Activated CD4-positive, alpha-beta memory T cell treated with anti-CD3 and anti-CD28 coated beads for 36 hours (primary cell): ENCODE measurements at regions not wholly inside any gene's neighbourhood (a gene's known extent, or its start where the extent isn't known, plus 50 kb on each side); places are given as distances from the start of the nearest gene placed in this dataset.

Experiments
- CTCF ChIA-PET: fragments of 350-600 bp; sonication (Branson Sonifier 250); formaldehyde crosslinking; loops from one replicate; lab custom pipeline; 2021; ENCODE audit warnings: antibody characterized with exemption, inconsistent platforms; lab: Charles Lee
- POLR2A ChIA-PET: fragments of 350-600 bp; sonication (Branson Sonifier 250); formaldehyde crosslinking; loops from one replicate; lab custom pipeline; 2021; ENCODE audit warnings: antibody characterized with exemption; lab: Charles Lee
- DNase-seq: peaks from one replicate; pipeline ENCODE4 v3.0.0-alpha.2; 2020
- H3K27ac Mint-ChIP-seq: one replicate; pipeline ENCODE4 v1.8.0; 2021; ENCODE audit warnings: mixed read lengths
- H3K27me3 Mint-ChIP-seq: one replicate; pipeline ENCODE4 v1.8.0; 2021; ENCODE audit warnings: mixed read lengths
- H3K36me3 Mint-ChIP-seq: one replicate; pipeline ENCODE4 v1.8.0; 2021; ENCODE audit warnings: mixed read lengths
- H3K4me1 Mint-ChIP-seq: one replicate; pipeline ENCODE4 v1.8.0; 2021; ENCODE audit warnings: low read depth, mixed read lengths
- H3K4me3 Mint-ChIP-seq: one replicate; pipeline ENCODE4 v1.8.0; 2021; ENCODE audit warnings: mild to moderate bottlenecking, mixed read lengths
- H3K9me3 Mint-ChIP-seq: one replicate; pipeline ENCODE4 v1.8.0; 2021; ENCODE audit warnings: mixed read lengths
- intact Hi-C: fragments of 100-400 bp; cut with micrococcal nuclease; formaldehyde crosslinking; loops from one replicate; pipeline ENCODE4 v1.15.1; 2023

- no peak overlapping the region for H3K27ac Mint-ChIP-seq
- H3K36me3 Mint-ChIP-seq: no peaks in the 10 kb centered on the region
- CTCF ChIA-PET: no interaction called here
- H3K4me1 Mint-ChIP-seq: peaks cover 4% of the 10 kb centered on the region
- POLR2A ChIA-PET: no interaction called here
- no peak for DNase-seq
- no peaks in the 10 kb centered on the region for H3K9me3 Mint-ChIP-seq
- H3K27me3 Mint-ChIP-seq: peaks cover 45% of the 10 kb centered on the region
- no peak overlapping the region for H3K4me3 Mint-ChIP-seq
- intact Hi-C loops: no loop called here
Observed at GRCh38 chr11:133787379-133788141, 57.8 kb downstream of the SPATA19 start.

GRCh38 chr11:133785795-133786340, 59.4 kb downstream of the SPATA19 start:
- intact Hi-C loops: no loop called here
- H3K27ac Mint-ChIP-seq: no peak overlapping the region
- CTCF ChIA-PET: no interaction called here
- no peak for DNase-seq
- H3K36me3 Mint-ChIP-seq: no peaks in the 10 kb centered on the region
- POLR2A ChIA-PET: no interaction called here
- peaks cover 4% of the 10 kb centered on the region for H3K4me1 Mint-ChIP-seq
- no peak overlapping the region for H3K4me3 Mint-ChIP-seq
- no peaks in the 10 kb centered on the region for H3K9me3 Mint-ChIP-seq
- H3K27me3 Mint-ChIP-seq: peaks cover 42% of the 10 kb centered on the region

- POLR2A ChIA-PET: no interaction called here
- CTCF ChIA-PET: no interaction called here
Observed at GRCh38 chr11:133784359-133784758, 61.0 kb downstream of the SPATA19 start.

GRCh38 chr11:133782116-133782725, 63.1 kb downstream of the SPATA19 start:
- Mint-ChIP-seq H3K36me3 (no peaks in the 10 kb centered on the region), H3K27me3 (peaks cover 17% of the 10 kb centered on the region), H3K9me3 (no peaks in the 10 kb centered on the region), H3K4me3 (no peak overlapping the region), H3K4me1 (no peaks in the 10 kb centered on the region), H3K27ac (no peak overlapping the region)
- POLR2A ChIA-PET: no interaction called here
- DNase-seq: no peak
- CTCF ChIA-PET: interaction anchor here (1.0 kb wide), 1 partner anchor 39 kb away, joined by 3 read pairs; no protein-coding TSS in a partner anchor
- intact Hi-C loops: no loop called here

More at GRCh38 chr11:133784359-133784758, 61.0 kb downstream of the SPATA19 start:
- Mint-ChIP-seq H3K4me3 (no peak overlapping the region), H3K9me3 (no peaks in the 10 kb centered on the region), H3K36me3 (no peaks in the 10 kb centered on the region), H3K27me3 (peaks cover 31% of the 10 kb centered on the region), H3K4me1 (peaks cover 4% of the 10 kb centered on the region), H3K27ac (no peak overlapping the region)
- no peak for DNase-seq
- intact Hi-C loops: no loop called here

DNA sequence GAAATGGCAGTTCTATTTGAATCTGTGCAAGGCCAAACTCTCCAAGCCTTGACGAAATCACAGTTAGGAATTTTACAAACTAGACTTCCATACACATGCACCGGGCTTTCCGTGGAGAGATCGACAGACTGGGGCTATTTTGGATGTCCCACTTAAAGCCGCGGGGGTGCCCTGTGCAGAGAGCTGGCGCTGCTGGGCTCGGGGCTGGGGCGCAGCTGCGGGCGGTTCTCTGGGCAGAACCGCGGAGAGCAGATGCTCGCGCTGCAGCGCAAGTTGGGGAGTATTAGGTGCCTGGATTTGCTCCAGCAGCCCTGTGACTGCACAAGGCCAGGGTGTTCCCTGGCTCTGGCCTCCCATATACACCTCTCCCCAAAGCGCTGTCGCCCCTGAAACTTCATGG, 67.2 kb downstream of the SPATA19 start:
- peaks cover 3% of the 10 kb centered on the region for H3K27me3 Mint-ChIP-seq
- POLR2A ChIA-PET: no interaction called here
- CTCF ChIA-PET: no interaction called here
- H3K27ac Mint-ChIP-seq: no peak overlapping the region
- intact Hi-C loops: no loop called here
- no peak for DNase-seq
- no peak overlapping the region for H3K4me3 Mint-ChIP-seq
- peaks cover 15% of the 10 kb centered on the region for H3K9me3 Mint-ChIP-seq
- H3K36me3 Mint-ChIP-seq: no peaks in the 10 kb centered on the region
- no peaks in the 10 kb centered on the region for H3K4me1 Mint-ChIP-seq

DNA sequence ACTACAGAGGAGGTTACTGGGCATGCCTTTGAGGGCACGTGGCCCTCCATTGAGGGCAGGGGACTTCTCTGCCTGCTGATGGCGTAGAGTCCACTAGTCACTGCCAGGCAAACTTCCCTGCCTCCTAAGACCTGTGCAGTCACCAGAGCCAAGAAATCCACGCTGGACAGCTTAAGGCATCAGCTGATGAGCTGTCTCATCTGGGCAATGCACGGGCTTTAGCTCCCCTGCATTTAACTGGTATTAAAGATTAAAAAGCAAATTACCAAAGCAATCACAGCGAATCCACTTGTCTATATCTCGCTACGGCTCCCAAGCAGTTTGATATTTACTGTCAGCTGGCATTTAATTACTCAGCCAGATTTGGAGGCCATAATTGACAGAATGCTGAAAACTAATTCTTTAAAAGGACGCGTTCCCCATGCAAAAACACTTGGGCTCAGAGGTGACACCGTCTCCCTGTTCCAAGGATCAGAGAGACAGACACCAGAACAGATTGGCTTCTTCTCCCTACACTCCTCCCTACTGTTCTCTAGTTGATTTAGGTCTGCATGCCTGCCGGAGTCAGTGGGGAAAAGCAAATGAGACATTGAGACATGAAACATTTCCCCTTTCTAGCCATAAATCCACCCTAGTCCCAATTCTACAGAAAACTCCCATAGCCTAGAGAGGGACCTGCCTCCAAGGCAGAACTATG, 68.5 kb downstream of the SPATA19 start:
- Mint-ChIP-seq H3K27ac (no peak overlapping the region), H3K9me3 (peaks cover 15% of the 10 kb centered on the region), H3K36me3 (no peaks in the 10 kb centered on the region), H3K4me1 (no peaks in the 10 kb centered on the region), H3K4me3 (no peak overlapping the region), H3K27me3 (peaks cover 3% of the 10 kb centered on the region)
- DNase-seq: no peak
- POLR2A ChIA-PET: no interaction called here
- CTCF ChIA-PET: no interaction called here
- intact Hi-C loops: no loop called here

DNA sequence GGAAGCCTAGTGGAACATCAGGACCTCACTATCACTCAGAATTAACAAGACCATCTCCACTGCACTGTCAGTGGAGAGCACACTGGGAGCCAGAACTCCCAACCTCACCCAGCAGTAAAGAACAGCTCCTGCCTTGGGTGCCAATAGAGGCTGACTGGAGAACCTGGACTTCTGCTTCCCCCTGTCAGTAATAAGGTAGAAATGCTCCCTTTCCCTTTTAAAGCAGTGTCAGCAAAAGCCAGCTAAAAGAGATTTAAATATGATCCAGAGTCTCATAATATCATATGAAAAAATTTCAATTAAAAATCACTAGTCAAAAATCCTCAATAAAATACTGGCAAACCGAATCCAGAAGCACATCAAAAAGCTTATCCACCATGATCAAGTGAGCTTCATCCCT, 82.8 kb downstream of the SPATA19 start:
- DNase-seq: no peak
- ChIA-PET POLR2A (no interaction called here), CTCF (no interaction called here)
- Mint-ChIP-seq H3K4me1 (no peaks in the 10 kb centered on the region), H3K27me3 (peaks cover 2% of the 10 kb centered on the region), H3K4me3 (no peak overlapping the region), H3K36me3 (no peaks in the 10 kb centered on the region), H3K27ac (no peak overlapping the region), H3K9me3 (peaks cover 4% of the 10 kb centered on the region)
- intact Hi-C loops: no loop called here

- H3K9me3 Mint-ChIP-seq: peaks cover 4% of the 10 kb centered on the region
- H3K4me3 Mint-ChIP-seq: no peak overlapping the region
- POLR2A ChIA-PET: no interaction called here
- H3K36me3 Mint-ChIP-seq: no peaks in the 10 kb centered on the region
- peaks cover 4% of the 10 kb centered on the region for H3K27me3 Mint-ChIP-seq
- H3K27ac Mint-ChIP-seq: no peak overlapping the region
- H3K4me1 Mint-ChIP-seq: no peaks in the 10 kb centered on the region
- no peak for DNase-seq
- CTCF ChIA-PET: no interaction called here
- intact Hi-C loops: no loop called here
Observed at GRCh38 chr11:133753150-133753549, 92.2 kb downstream of the SPATA19 start.

DNA sequence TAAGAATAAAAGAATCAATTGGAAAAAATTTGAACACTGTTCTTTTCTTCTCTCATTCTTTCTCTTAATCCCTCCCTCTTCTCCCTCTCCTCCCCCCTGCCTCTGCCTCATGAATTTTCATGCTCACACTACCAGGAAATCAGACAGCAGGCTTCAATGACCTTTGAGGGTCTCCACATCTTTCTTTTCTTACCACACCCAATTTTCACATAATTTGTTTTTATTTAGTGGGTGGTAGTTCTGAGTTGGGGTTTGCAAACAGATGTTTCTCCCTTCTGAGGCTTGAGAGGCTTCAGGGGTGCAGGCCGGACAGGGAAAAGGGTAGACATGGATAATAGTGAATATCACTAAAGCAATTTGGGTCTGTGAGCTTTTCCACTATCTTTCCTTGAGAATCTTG, 95.5 kb downstream of the SPATA19 start:
- intact Hi-C loops: loop anchor here (10.0 kb wide), 1 partner anchor 765 kb away; no protein-coding TSS in a partner anchor
- Mint-ChIP-seq H3K4me3 (no peak overlapping the region), H3K9me3 (no peaks in the 10 kb centered on the region), H3K27me3 (peaks cover 4% of the 10 kb centered on the region), H3K4me1 (no peaks in the 10 kb centered on the region), H3K36me3 (no peaks in the 10 kb centered on the region), H3K27ac (no peak overlapping the region)
- ChIA-PET CTCF (interaction anchor here (0.8 kb wide), 1 partner anchor 1119 kb away, joined by 3 read pairs; no protein-coding TSS in a partner anchor), POLR2A (no interaction called here)
- DNase-seq: no peak

- no peaks in the 10 kb centered on the region for H3K4me1 Mint-ChIP-seq
- ChIA-PET POLR2A (no interaction called here), CTCF (no interaction called here)
- H3K27me3 Mint-ChIP-seq: peaks cover 2% of the 10 kb centered on the region
- H3K4me3 Mint-ChIP-seq: no peak overlapping the region
- no peaks in the 10 kb centered on the region for H3K9me3 Mint-ChIP-seq
- H3K27ac Mint-ChIP-seq: no peak overlapping the region
- no peak for DNase-seq
- intact Hi-C loops: loop anchor here (10.0 kb wide), 1 partner anchor 763 kb away; no protein-coding TSS in a partner anchor
- no peaks in the 10 kb centered on the region for H3K36me3 Mint-ChIP-seq
Observed at GRCh38 chr11:133747409-133747808, 97.9 kb downstream of the SPATA19 start.

GRCh38 chr11:133746663-133747306, 98.5 kb downstream of the SPATA19 start:
- Mint-ChIP-seq H3K4me3 (no peak overlapping the region), H3K27me3 (peaks cover 2% of the 10 kb centered on the region), H3K4me1 (no peaks in the 10 kb centered on the region), H3K9me3 (no peaks in the 10 kb centered on the region), H3K36me3 (no peaks in the 10 kb centered on the region), H3K27ac (no peak overlapping the region)
- no peak for DNase-seq
- POLR2A ChIA-PET: no interaction called here
- intact Hi-C loops: loop anchor here (10.0 kb wide), 1 partner anchor 762 kb away; no protein-coding TSS in a partner anchor
- CTCF ChIA-PET: interaction anchor here (0.7 kb wide), 1 partner anchor 103 kb away, joined by 3 read pairs; no protein-coding TSS in a partner anchor
